ENCODE measurements at regions not wholly inside any gene's neighbourhood (a gene's known extent, or its start where the extent isn't known, plus 50 kb on each side); places are given as distances from the start of the nearest gene placed in this dataset.
"Not testable (repeated sequence)": the region's sequence is repeated elsewhere in the genome, so short reads cannot be mapped to it uniquely, and the experiment has no call there.

- TF ChIP-seq EZH2phosphoT487 (IDR thresholded peaks at IDR 0.05; ENCODE audit: insufficient read depth, low read depth) (no peak), EZH2 (IDR thresholded peaks at IDR 0.05; ENCODE audit: insufficient read depth, poor library complexity, severe bottlenecking) (no peak)
- WGBS, 2 experiments (ENCODE audit: low coverage in 1 of 2, low lambda C conversion rate in 2 of 2, missing lambda C conversion rate in 2 of 2): 46 to 48% methylated on average over 5 of the region's 5 CpGs
- in situ Hi-C loops (cut with MboI): no loop called here
- Histone ChIP-seq H4K20me1 (ENCODE audit: insufficient read depth) (no peaks in the 10 kb centered on the region), H3K9ac (no peak overlapping the region), H2AFZ (peak overlapping the region; percentile 50; the same call in 1 of the 2 replicates), H3K4me1 (ENCODE audit: insufficient read depth) (peaks cover 15% of the 10 kb centered on the region), H3K9me3 (ENCODE audit: low read depth) (no peaks in the 10 kb centered on the region), H3K79me2 (ENCODE audit: insufficient read depth) (no peaks in the 10 kb centered on the region), H3K36me3 (ENCODE audit: low read depth) (no peaks in the 10 kb centered on the region), H3F3A (ENCODE audit: insufficient read depth) (no peaks in the 10 kb centered on the region), H3K27ac (no peak overlapping the region), H3K27me3 (replicated peaks; ENCODE audit: insufficient read depth) (no peaks in the 10 kb centered on the region), H3K4me2 (ENCODE audit: unreplicated experiment) (no peak overlapping the region), H3K4me3 (no peak overlapping the region), H3K9me2 (ENCODE audit: insufficient read depth) (no peaks in the 10 kb centered on the region)
- peak; percentile 4 for DNase-seq
Observed at GRCh38 chr10:6928586-6928985, 348.5 kb upstream of the PRKCQ start.

GRCh38 chr10:6926971-6927370 is 346.9 kb upstream of the PRKCQ start:
- H3K27ac ChIP-seq: no peak overlapping the region
- no peaks in the 10 kb centered on the region for H3K9me3 ChIP-seq (ENCODE audit: low read depth)
- no peaks in the 10 kb centered on the region for H3K9me2 ChIP-seq (ENCODE audit: insufficient read depth)
- H3K4me3 ChIP-seq: no peak overlapping the region
- in situ Hi-C loops (cut with MboI): no loop called here
- no peaks in the 10 kb centered on the region for H3K79me2 ChIP-seq (ENCODE audit: insufficient read depth)
- WGBS, 2 experiments (ENCODE audit: low coverage in 1 of 2, low lambda C conversion rate in 2 of 2, missing lambda C conversion rate in 2 of 2): 85 to 95% methylated on average over 2 of the region's 2 CpGs
- H4K20me1 ChIP-seq (ENCODE audit: insufficient read depth): no peaks in the 10 kb centered on the region
- no peak for TF ChIP-seq EZH2phosphoT487 (IDR thresholded peaks at IDR 0.05; ENCODE audit: insufficient read depth, low read depth)
- TF ChIP-seq EZH2 (IDR thresholded peaks at IDR 0.05; ENCODE audit: insufficient read depth, poor library complexity, severe bottlenecking): no peak
- DNase-seq: no peak
- H2AFZ ChIP-seq: no peak overlapping the region
- no peaks in the 10 kb centered on the region for H3K27me3 ChIP-seq (replicated peaks; ENCODE audit: insufficient read depth)
- H3K36me3 ChIP-seq (ENCODE audit: low read depth): no peaks in the 10 kb centered on the region
- H3F3A ChIP-seq (ENCODE audit: insufficient read depth): no peaks in the 10 kb centered on the region
- no peak overlapping the region for H3K4me2 ChIP-seq (ENCODE audit: unreplicated experiment)
- peaks cover 15% of the 10 kb centered on the region for H3K4me1 ChIP-seq (ENCODE audit: insufficient read depth)
- no peak overlapping the region for H3K9ac ChIP-seq

GRCh38 chr10:6925146-6925545 is 345.1 kb upstream of the PRKCQ start:
- TF ChIP-seq EZH2 (IDR thresholded peaks at IDR 0.05; ENCODE audit: insufficient read depth, poor library complexity, severe bottlenecking) (no peak), EZH2phosphoT487 (IDR thresholded peaks at IDR 0.05; ENCODE audit: insufficient read depth, low read depth) (no peak)
- in situ Hi-C loops (cut with MboI): no loop called here
- Histone ChIP-seq H3K4me1 (ENCODE audit: insufficient read depth) (peaks cover 15% of the 10 kb centered on the region), H3K27me3 (replicated peaks; ENCODE audit: insufficient read depth) (no peaks in the 10 kb centered on the region), H3K79me2 (ENCODE audit: insufficient read depth) (no peaks in the 10 kb centered on the region), H3K9me2 (ENCODE audit: insufficient read depth) (no peaks in the 10 kb centered on the region), H3K9me3 (ENCODE audit: low read depth) (no peaks in the 10 kb centered on the region), H4K20me1 (ENCODE audit: insufficient read depth) (no peaks in the 10 kb centered on the region), H2AFZ (no peak overlapping the region), H3K27ac (no peak overlapping the region), H3K36me3 (ENCODE audit: low read depth) (no peaks in the 10 kb centered on the region), H3K4me3 (no peak overlapping the region), H3K9ac (no peak overlapping the region), H3F3A (ENCODE audit: insufficient read depth) (no peaks in the 10 kb centered on the region), H3K4me2 (ENCODE audit: unreplicated experiment) (no peak overlapping the region)
- no peak for DNase-seq
- 55 to 58% methylated on average over 2 of the region's 2 CpGs for WGBS, 2 experiments (ENCODE audit: low coverage in 1 of 2, low lambda C conversion rate in 2 of 2, missing lambda C conversion rate in 2 of 2)

- no peak overlapping the region for H3K27ac ChIP-seq
- peaks cover 15% of the 10 kb centered on the region for H3K4me1 ChIP-seq (ENCODE audit: insufficient read depth)
- 23 to 24% methylated on average over 4 of the region's 4 CpGs for WGBS, 2 experiments (ENCODE audit: low coverage in 1 of 2, low lambda C conversion rate in 2 of 2, missing lambda C conversion rate in 2 of 2)
- no peaks in the 10 kb centered on the region for H3F3A ChIP-seq (ENCODE audit: insufficient read depth)
- no peaks in the 10 kb centered on the region for H3K36me3 ChIP-seq (ENCODE audit: low read depth)
- no peaks in the 10 kb centered on the region for H3K79me2 ChIP-seq (ENCODE audit: insufficient read depth)
- peak; percentile 45 for DNase-seq
- TF ChIP-seq EZH2 (IDR thresholded peaks at IDR 0.05; ENCODE audit: insufficient read depth, poor library complexity, severe bottlenecking) (no peak), EZH2phosphoT487 (IDR thresholded peaks at IDR 0.05; ENCODE audit: insufficient read depth, low read depth) (no peak)
- H3K9me2 ChIP-seq (ENCODE audit: insufficient read depth): no peaks in the 10 kb centered on the region
- in situ Hi-C loops (cut with MboI): no loop called here
- H3K4me2 ChIP-seq (ENCODE audit: unreplicated experiment): peak overlapping the region; percentile 2
- no peaks in the 10 kb centered on the region for H3K9me3 ChIP-seq (ENCODE audit: low read depth)
- H4K20me1 ChIP-seq (ENCODE audit: insufficient read depth): no peaks in the 10 kb centered on the region
- H2AFZ ChIP-seq: no peak overlapping the region
- no peaks in the 10 kb centered on the region; the same call in 1 of the 2 replicates for H3K27me3 ChIP-seq (replicated peaks; ENCODE audit: insufficient read depth)
- H3K4me3 ChIP-seq: no peak overlapping the region
- no peak overlapping the region for H3K9ac ChIP-seq
Observed at GRCh38 chr10:6924166-6924565, 344.1 kb upstream of the PRKCQ start.

- H3K4me3 ChIP-seq; H3F3A ChIP-seq (ENCODE audit: insufficient read depth); H3K9ac ChIP-seq; H3K9me2 ChIP-seq (ENCODE audit: insufficient read depth); H3K79me2 ChIP-seq (ENCODE audit: insufficient read depth); DNase-seq; H3K4me2 ChIP-seq (ENCODE audit: unreplicated experiment); in situ Hi-C loops (cut with MboI); H4K20me1 ChIP-seq (ENCODE audit: insufficient read depth); H3K4me1 ChIP-seq (ENCODE audit: insufficient read depth); H3K27me3 ChIP-seq (replicated peaks; ENCODE audit: insufficient read depth); H3K27ac ChIP-seq; H3K36me3 ChIP-seq (ENCODE audit: low read depth); H2AFZ ChIP-seq; H3K9me3 ChIP-seq (ENCODE audit: low read depth): not testable (repeated sequence)
- 78 to 81% methylated on average over 15 to 16 of the region's 16 CpGs for WGBS, 2 experiments (ENCODE audit: low coverage in 1 of 2, low lambda C conversion rate in 2 of 2, missing lambda C conversion rate in 2 of 2)
Observed at GRCh38 chr10:6921026-6921425, 340.9 kb upstream of the PRKCQ start.
